Uterus (tissue), 3 donors: ENCODE measurements at regions not wholly inside any gene's neighbourhood (a gene's known extent, or its start where the extent isn't known, plus 50 kb on each side); places are given as distances from the start of the nearest gene placed in this dataset.

Source experiments
- DNase-seq, 2 donors: peaks; one replicate each; pipeline ENCODE4 v3.0.0-alpha.2; 2019 to 2020
- H3K27ac ChIP-seq, 2 donors: fragments of 200-600 bp; sonication (generic); 1 replicate in 1 of 2; 2 replicates in 1 of 2; pipeline ENCODE4 v1.5.1; 2016 to 2018
- H3K27me3 ChIP-seq, 2 donors: fragments of 200-600 bp; sonication (generic); one replicate each; pipeline ENCODE4 v1.5.1; 2018 to 2019; ENCODE audit warnings: control low read depth in 1 of 2
- H3K36me3 ChIP-seq, 2 donors: fragments of 200-600 bp; sonication (generic); one replicate each; pipeline ENCODE4 v1.5.1; 2019; ENCODE audit warnings: control low read depth in 1 of 2
- H3K4me1 ChIP-seq, 2 donors: fragments of 200-600 bp; sonication (generic); one replicate each; pipeline ENCODE4 v1.5.1; 2018 to 2019; ENCODE audit warnings: control low read depth in 1 of 2
- H3K4me3 ChIP-seq, 2 donors: fragments of 200-600 bp; sonication (generic); 1 replicate in 1 of 2; 2 replicates in 1 of 2; pipeline ENCODE4 v1.5.1; 2018 to 2019; ENCODE audit warnings: mild to moderate bottlenecking in 1 of 2
- H3K9me3 ChIP-seq, 2 donors: fragments of 200-600 bp; sonication (generic); one replicate each; pipeline ENCODE4 v1.5.1; 2019; ENCODE audit warnings: control low read depth in 1 of 2
- CTCF ChIP-seq, 4 experiments: fragments of 200-600 bp in 2 of 4; fragments of 450-650 bp in 2 of 4; sonication (generic) in 2 of 4; IDR thresholded peaks; one replicate each; pipeline ENCODE4 v1.5.1; 2016 to 2019; ENCODE audit warnings: antibody characterized with exemption in 4 of 4, mild to moderate bottlenecking in 2 of 4, moderate library complexity in 1 of 4
- POLR2A ChIP-seq, 2 donors: fragments of 450-650 bp; IDR thresholded peaks; one replicate each; pipeline ENCODE4 v1.6.1; 2016; ENCODE audit warnings: antibody characterized with exemption in 2 of 2, mild to moderate bottlenecking in 1 of 2, moderate library complexity in 1 of 2
- intact Hi-C: fragments of 100-400 bp; cut with DNase I; formaldehyde crosslinking; loops from one replicate; pipeline ENCODE4 v1.15.1; 2023; ENCODE audit warnings: low total_unique reads
- donor health status: DM: yes; HTN: yes; CAD: no.

DNA sequence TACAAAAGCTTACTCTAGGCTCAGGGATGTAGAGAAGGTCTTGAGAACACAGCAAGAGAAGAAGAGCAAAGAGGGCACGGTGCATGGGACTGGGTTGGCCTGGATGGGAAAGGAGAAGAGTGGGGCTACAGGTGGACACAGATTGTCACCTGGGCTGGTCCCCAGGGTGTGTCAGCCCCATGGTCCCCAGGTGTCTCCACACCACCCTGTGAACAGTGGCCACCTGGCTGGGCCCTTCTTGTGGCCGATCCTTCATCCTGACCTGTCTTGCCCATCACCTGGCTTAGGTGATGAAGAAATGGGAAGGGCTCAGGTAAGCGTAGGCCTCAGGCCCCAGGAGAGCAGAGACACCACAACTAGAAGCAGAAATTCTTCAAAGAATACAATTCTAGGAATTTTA is 188.9 kb downstream of the TENT4A start:
- intact Hi-C loops: no loop called here
- no peaks in the 10 kb centered on the region for H3K9me3 ChIP-seq
- H3K4me3 ChIP-seq: no peak overlapping the region
- H3K36me3 ChIP-seq: no peaks in the 10 kb centered on the region
- no peak overlapping the region for H3K27ac ChIP-seq
- DNase-seq: no peak
- H3K4me1 ChIP-seq: no peaks in the 10 kb centered on the region
- TF ChIP-seq POLR2A (IDR thresholded peaks at IDR 0.05) (no peak), CTCF (IDR thresholded peaks at IDR 0.05) (no peak)
- H3K27me3 ChIP-seq: no peaks in the 10 kb centered on the region

- Histone ChIP-seq H3K27me3 (no peaks in the 10 kb centered on the region), H3K27ac (no peak overlapping the region), H3K4me3 (no peak overlapping the region), H3K36me3 (no peaks in the 10 kb centered on the region), H3K9me3 (no peaks in the 10 kb centered on the region), H3K4me1 (no peaks in the 10 kb centered on the region)
- TF ChIP-seq CTCF (IDR thresholded peaks at IDR 0.05): no peak
- TF ChIP-seq POLR2A (IDR thresholded peaks at IDR 0.05): no peak
- no peak for DNase-seq
- intact Hi-C loops: no loop called here
Observed at GRCh38 chr5:6902597-6902996, 189.4 kb downstream of the TENT4A start.

GRCh38 chr5:6903934-6904333 is 190.7 kb downstream of the TENT4A start:
- Histone ChIP-seq H3K4me3 (no peak overlapping the region), H3K36me3 (no peaks in the 10 kb centered on the region), H3K4me1 (no peaks in the 10 kb centered on the region), H3K27ac (no peak overlapping the region), H3K9me3 (no peaks in the 10 kb centered on the region), H3K27me3 (no peaks in the 10 kb centered on the region)
- intact Hi-C loops: no loop called here
- TF ChIP-seq POLR2A (IDR thresholded peaks at IDR 0.05): no peak
- no peak for TF ChIP-seq CTCF (IDR thresholded peaks at IDR 0.05)
- no peak for DNase-seq

- no peak for DNase-seq
- TF ChIP-seq CTCF (IDR thresholded peaks at IDR 0.05) (no peak), POLR2A (IDR thresholded peaks at IDR 0.05) (no peak)
- H3K27me3 ChIP-seq: no peaks in the 10 kb centered on the region
- no peak overlapping the region for H3K27ac ChIP-seq
- no peaks in the 10 kb centered on the region for H3K36me3 ChIP-seq
- intact Hi-C loops: no loop called here
- no peak overlapping the region for H3K4me3 ChIP-seq
- H3K4me1 ChIP-seq: no peaks in the 10 kb centered on the region
- H3K9me3 ChIP-seq: no peaks in the 10 kb centered on the region
Observed at GRCh38 chr5:6904860-6905259, 191.6 kb downstream of the TENT4A start.

GRCh38 chr5:6905423-6905822 is 192.2 kb downstream of the TENT4A start:
- Histone ChIP-seq H3K9me3 (no peaks in the 10 kb centered on the region), H3K27me3 (no peaks in the 10 kb centered on the region), H3K36me3 (no peaks in the 10 kb centered on the region), H3K4me1 (no peaks in the 10 kb centered on the region), H3K4me3 (no peak overlapping the region), H3K27ac (no peak overlapping the region)
- intact Hi-C loops: no loop called here
- TF ChIP-seq CTCF (IDR thresholded peaks at IDR 0.05) (no peak), POLR2A (IDR thresholded peaks at IDR 0.05) (no peak)
- no peak for DNase-seq
